Activated CD4-positive, alpha-beta T cell treated with anti-CD3 and anti-CD28 coated beads, Interleukin-10, Interleukin-2, amounts not matched to agents 100 ng/mL and 50 ng/mL, durations not matched to agents 16 hours and 8 hours (primary cell): ENCODE measurements at regions not wholly inside any gene's neighbourhood (a gene's known extent, or its start where the extent isn't known, plus 50 kb on each side); places are given as distances from the start of the nearest gene placed in this dataset.
"Not testable (repeated sequence)": the region's sequence is repeated elsewhere in the genome, so short reads cannot be mapped to it uniquely, and the experiment has no call there.

Experiments
- DNase-seq: peaks from one replicate; pipeline ENCODE4 v3.0.0-alpha.2; 2020

- no peak for DNase-seq
These were observed 340.8 kb downstream of the FGF10 start for GRCh38 chr5:44048276-44048984.

DNA sequence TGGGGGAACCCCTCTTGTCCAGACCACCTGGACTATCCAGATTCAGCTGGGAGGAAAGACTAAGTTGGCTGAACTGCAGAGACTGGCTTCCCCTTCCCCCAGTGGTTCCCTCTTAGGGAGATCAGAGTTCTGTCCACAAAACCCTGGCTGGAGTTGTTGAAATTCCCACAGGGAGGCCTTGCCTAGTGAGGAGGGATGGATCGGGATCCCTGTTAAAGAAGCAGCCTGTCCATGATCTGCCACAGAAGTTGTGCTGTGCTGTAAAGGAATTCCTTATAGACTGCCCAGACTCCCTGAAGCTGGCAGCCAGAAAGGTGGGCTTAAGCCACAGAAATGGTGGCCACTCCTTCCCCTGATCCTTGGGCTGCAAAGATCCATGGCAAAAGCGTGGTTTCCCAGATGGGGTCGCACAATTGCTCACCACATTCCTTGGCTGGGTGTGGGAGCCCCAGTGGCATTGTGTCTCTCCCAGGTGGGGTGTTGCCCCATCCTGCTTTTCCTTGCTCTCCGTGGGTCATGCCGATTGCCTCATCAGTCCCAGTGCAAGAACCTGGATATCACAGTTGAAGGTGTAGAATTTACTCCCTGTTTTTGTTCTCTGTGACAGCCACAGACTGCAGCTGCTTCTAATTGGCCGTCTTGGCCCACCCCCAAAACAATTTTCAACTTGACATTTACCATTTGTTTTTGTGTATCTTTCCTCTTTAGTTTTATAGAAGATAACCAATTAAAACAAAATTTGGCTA is 342.4 kb downstream of the FGF10 start:
- DNase-seq = no peak

GRCh38 chr5:44044549-44044948 is 344.7 kb downstream of the FGF10 start:
- DNase-seq = not testable (repeated sequence)

DNA sequence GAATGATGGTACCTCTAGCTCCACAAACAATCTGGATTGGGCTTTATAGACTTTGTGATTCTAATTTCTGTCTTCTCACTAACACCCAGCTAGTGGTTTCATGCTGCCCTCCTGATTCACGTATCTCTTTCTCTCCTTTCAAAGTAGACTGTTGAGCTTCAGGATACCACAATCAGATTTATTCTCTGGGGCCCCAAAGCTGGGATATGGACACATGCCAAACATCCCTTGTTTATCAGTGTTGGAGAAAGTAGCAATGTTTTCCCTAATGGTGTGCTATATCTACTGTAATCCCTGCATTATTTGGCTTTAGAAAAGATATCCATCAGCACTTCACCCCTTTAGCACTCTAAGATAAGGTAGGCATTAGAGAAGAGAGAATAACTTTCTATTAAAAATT is 361.0 kb downstream of the FGF10 start:
- DNase-seq = no peak

DNA sequence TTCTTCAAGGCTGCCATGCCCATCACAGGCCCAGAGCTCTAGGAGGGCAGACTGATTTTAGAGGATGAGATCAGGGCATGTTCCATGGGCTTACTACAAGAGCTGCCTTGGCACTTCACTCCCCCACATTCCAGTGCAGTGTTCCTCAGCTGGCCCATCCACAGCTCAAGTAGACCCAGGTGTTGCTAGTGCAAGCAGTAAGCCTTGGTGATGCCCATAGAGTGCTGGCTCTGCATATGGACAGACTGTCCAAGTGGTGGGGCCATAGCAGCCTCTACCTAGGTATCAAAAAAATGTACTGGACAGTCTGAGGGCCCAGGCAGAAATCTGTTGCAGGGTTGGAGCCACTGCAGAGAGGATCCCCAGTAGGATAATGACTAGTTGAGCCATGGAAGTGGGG is 366.6 kb downstream of the FGF10 start:
- DNase-seq = no peak

- DNase-seq = no peak
These were observed 377.7 kb downstream of the FGF10 start for GRCh38 chr5:44011518-44011917.

GRCh38 chr5:44002381-44002901 is 386.8 kb downstream of the FGF10 start:
- no peak for DNase-seq

GRCh38 chr5:44001675-44002380 is 387.4 kb downstream of the FGF10 start:
- no peak for DNase-seq

DNA sequence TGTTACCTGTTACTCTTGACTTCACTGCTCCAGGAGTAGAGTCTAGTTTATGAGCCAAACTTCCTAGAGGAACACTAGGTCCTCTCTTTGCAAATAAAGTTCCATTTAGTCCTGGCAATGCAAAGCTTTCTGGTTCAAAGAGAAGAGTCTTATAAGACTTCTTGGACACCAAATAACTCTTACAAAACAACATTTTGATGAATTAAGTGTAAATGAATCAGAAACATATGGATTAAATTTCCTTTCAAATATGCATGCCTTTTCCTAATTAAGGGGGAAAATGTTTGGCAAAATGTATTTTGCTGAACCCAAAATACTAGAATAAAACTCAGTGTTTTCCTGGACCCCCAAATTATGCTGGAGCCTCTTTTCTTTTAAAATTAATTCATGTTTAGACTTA is 388.0 kb downstream of the FGF10 start:
- no peak for DNase-seq

DNA sequence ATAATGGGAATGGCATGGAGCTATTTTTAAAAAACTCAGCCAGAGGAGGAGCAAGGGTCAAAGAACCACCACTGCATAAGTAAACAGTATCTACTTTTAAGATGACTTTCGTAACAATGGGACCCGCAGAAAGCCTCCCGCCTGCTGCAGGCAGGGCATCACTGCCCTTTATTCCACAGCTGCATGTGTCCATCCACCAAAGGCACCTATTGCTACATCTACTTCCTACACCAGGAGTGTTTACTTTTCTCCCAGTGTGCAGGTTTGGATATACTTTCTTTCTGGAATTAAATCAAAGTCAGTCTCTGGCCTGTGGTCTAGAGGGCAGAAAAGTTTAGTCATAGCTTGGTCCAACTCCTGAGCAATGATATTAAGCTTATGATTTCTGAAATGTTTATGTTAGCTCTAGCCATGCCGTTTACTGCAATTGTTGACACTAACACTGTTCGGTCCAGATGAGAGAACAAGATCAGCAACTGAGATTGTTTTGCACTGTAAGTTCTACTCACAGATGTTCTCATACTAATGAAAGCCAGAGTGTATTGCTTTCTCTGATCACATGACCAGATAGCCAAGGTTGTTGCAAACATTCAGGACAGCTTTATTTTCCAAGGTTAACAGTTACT is 391.5 kb downstream of the FGF10 start:
- DNase-seq = no peak

- DNase-seq = no peak
These were observed 393.0 kb downstream of the FGF10 start for GRCh38 chr5:43996221-43996620.

DNA sequence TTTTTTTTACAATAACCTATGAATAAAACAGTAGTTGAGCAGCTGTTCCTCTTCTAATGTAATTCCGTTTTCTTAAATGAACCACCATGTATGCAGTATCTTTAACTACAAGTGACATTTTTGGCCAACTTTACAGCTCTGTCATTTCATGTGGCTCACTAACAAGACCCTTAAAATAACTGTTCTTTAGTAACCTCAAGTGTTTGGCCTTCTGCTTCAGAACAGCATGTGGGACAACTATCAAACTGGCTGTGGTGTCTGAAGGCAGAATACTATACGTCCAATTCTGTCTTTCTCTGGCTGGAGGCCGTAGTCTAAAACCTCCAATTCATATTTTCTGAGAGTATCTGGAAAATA is 391.4 kb downstream of the NNT start:
- no peak for DNase-seq

GRCh38 chr5:43993634-43994351 is 390.8 kb downstream of the NNT start:
- DNase-seq = no peak

DNA sequence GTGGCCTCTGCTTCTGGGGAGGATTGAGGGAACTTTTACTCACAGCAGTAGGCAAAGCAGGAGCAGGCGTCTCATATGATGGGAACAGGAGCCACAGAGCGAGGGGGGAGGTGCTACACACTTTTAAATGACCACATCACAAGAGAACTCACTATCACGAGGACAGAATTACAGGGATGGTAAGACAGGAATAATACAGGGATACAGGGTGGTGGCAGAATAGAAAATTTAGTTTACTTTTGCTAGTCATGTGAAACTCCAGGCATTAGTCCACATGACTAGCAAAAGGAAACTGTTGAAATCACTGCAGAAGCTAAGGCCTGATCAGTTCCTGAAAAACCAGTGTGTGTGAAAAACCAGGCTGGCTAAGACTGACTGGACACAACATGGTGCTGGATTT is 382.4 kb downstream of the NNT start:
- DNase-seq = no peak

GRCh38 chr5:43981556-43981955 is 378.6 kb downstream of the NNT start:
- DNase-seq = no peak

GRCh38 chr5:43973908-43974307 is 370.9 kb downstream of the NNT start:
- no peak for DNase-seq

GRCh38 chr5:43973318-43973717 is 370.3 kb downstream of the NNT start:
- no peak for DNase-seq

GRCh38 chr5:43967165-43967564 is 364.2 kb downstream of the NNT start:
- DNase-seq = no peak

DNA sequence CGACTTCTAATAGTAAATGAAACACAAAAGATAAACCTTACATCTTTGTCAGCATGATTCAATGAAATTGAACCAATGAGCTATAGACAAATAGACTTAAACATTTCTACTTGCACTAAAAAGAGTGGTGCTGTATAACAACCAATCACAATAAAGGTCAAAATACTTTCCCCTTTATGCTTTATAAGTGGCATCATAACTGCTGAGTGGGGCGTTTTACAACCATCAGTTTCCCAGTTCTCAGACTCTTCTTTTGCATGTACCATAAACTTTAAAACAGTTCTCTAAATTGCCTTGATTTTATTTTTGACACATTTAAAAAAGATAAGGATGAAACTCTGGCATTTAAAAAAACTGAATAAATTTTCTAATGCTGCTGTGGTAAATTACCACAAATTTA is 356.2 kb downstream of the NNT start:
- DNase-seq = no peak

GRCh38 chr5:43947935-43948334 is 345.0 kb downstream of the NNT start:
- no peak for DNase-seq

GRCh38 chr5:43941806-43942205 is 338.8 kb downstream of the NNT start:
- no peak for DNase-seq

- no peak for DNase-seq
These were observed 337.6 kb downstream of the NNT start for GRCh38 chr5:43940562-43940961.

GRCh38 chr5:43926923-43927322 is 323.9 kb downstream of the NNT start:
- no peak for DNase-seq
